Tibial nerve (tissue), 4 donors: ENCODE measurements at regions not wholly inside any gene's neighbourhood (a gene's known extent, or its start where the extent isn't known, plus 50 kb on each side); places are given as distances from the start of the nearest gene placed in this dataset.

ENCODE experiments used
- EP300 ChIP-seq, 2 donors: sonication (generic); formaldehyde crosslinking; IDR thresholded peaks; one replicate each; pipeline ENCODE4 v1.6.1; 2017; ENCODE audit warnings: antibody characterized with exemption in 2 of 2, mild to moderate bottlenecking in 1 of 2
- POLR2A ChIP-seq, 2 donors: fragments of 450-650 bp; IDR thresholded peaks; one replicate each; pipeline ENCODE4 v1.6.1; 2017; ENCODE audit warnings: antibody characterized with exemption in 2 of 2, mild to moderate bottlenecking in 2 of 2, moderate library complexity in 2 of 2
- TF ChIP-seq, protein P1 (sequence below), 5 experiments: fragments of 200-600 bp in 3 of 5; fragments of 450-650 bp in 2 of 5; sonication (generic) in 3 of 5; IDR thresholded peaks; one replicate each; pipeline ENCODE4 v1.5.1; 2016 to 2019; ENCODE audit warnings: antibody characterized with exemption in 5 of 5, mild to moderate bottlenecking in 3 of 5, moderate library complexity in 2 of 5

DNA sequence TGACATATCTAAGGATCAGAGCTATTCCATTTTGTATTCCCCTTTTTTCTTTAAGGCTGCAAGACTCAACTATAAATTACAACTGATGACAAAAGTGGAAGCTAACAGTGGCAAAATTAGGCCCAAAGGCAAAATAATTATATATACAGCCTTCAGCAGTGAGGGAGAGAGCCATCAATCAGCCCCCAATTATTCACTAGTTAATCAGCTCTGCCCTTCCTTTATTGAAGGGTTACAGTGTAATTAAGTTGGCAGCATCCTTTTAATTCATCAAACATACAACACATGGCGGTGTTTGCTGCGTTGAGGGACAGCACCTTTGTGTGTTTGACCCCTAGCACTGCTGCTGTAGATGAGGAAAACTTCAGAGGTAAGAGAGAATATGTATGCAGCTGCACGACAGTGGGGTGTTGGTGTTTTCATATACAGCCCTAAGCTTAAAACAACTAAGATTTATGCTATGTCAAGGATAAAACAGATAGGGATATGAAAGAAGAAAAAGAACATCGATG lies 973.9 kb upstream of the POU3F4 start:
- TF ChIP-seq, protein P1, sequence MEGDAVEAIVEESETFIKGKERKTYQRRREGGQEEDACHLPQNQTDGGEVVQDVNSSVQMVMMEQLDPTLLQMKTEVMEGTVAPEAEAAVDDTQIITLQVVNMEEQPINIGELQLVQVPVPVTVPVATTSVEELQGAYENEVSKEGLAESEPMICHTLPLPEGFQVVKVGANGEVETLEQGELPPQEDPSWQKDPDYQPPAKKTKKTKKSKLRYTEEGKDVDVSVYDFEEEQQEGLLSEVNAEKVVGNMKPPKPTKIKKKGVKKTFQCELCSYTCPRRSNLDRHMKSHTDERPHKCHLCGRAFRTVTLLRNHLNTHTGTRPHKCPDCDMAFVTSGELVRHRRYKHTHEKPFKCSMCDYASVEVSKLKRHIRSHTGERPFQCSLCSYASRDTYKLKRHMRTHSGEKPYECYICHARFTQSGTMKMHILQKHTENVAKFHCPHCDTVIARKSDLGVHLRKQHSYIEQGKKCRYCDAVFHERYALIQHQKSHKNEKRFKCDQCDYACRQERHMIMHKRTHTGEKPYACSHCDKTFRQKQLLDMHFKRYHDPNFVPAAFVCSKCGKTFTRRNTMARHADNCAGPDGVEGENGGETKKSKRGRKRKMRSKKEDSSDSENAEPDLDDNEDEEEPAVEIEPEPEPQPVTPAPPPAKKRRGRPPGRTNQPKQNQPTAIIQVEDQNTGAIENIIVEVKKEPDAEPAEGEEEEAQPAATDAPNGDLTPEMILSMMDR (IDR thresholded peaks at IDR 0.05), result no peak
- TF ChIP-seq POLR2A (IDR thresholded peaks at IDR 0.05), result no peak
- TF ChIP-seq EP300 (IDR thresholded peaks at IDR 0.05), result no peak
